PC-9 (cell line): ENCODE measurements at regions not wholly inside any gene's neighbourhood (a gene's known extent, or its start where the extent isn't known, plus 50 kb on each side); places are given as distances from the start of the nearest gene placed in this dataset.
"Not testable (repeated sequence)": the region's sequence is repeated elsewhere in the genome, so short reads cannot be mapped to it uniquely, and the experiment has no call there.

Experiments used
- EZH2 ChIP-seq: fragments of 200-600 bp; sonication (generic); IDR thresholded peaks from 2 replicates; pipeline ENCODE4 v1.8.0; 2017; ENCODE audit warnings: antibody characterized with exemption, low read depth
- TF ChIP-seq, protein P1 (sequence below): fragments of 200-600 bp; sonication (generic); conservative IDR thresholded peaks from 2 replicates; pipeline ENCODE4 v1.6.1; 2017; ENCODE audit warnings: mixed run types, antibody characterized with exemption, mild to moderate bottlenecking, moderate library complexity

DNA sequence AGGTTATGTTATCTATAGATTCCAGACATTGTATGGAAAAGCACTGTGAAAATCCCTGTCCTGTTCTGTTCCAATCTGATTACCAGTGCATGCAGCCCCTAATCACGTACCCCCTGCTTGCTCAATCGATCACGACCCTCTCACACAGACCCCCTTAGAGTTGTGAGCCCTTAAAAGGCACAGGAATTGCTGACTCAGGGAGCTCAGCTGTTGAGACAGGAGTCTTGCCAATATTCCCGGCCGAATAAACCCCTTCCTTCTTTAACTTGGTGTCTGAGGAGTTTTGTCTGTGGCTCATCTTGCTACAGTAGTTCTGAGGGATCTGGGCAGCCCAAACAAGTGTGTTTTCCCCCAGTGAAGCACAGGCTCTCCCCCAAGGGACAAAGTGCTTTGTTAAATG, 596.3 kb upstream of the EPHA5 start:
- TF ChIP-seq, protein P1, sequence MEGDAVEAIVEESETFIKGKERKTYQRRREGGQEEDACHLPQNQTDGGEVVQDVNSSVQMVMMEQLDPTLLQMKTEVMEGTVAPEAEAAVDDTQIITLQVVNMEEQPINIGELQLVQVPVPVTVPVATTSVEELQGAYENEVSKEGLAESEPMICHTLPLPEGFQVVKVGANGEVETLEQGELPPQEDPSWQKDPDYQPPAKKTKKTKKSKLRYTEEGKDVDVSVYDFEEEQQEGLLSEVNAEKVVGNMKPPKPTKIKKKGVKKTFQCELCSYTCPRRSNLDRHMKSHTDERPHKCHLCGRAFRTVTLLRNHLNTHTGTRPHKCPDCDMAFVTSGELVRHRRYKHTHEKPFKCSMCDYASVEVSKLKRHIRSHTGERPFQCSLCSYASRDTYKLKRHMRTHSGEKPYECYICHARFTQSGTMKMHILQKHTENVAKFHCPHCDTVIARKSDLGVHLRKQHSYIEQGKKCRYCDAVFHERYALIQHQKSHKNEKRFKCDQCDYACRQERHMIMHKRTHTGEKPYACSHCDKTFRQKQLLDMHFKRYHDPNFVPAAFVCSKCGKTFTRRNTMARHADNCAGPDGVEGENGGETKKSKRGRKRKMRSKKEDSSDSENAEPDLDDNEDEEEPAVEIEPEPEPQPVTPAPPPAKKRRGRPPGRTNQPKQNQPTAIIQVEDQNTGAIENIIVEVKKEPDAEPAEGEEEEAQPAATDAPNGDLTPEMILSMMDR: not testable (repeated sequence)
- TF ChIP-seq EZH2: not testable (repeated sequence)
